ENCODE measurements at regions not wholly inside any gene's neighbourhood (a gene's known extent, or its start where the extent isn't known, plus 50 kb on each side); places are given as distances from the start of the nearest gene placed in this dataset.

DNA sequence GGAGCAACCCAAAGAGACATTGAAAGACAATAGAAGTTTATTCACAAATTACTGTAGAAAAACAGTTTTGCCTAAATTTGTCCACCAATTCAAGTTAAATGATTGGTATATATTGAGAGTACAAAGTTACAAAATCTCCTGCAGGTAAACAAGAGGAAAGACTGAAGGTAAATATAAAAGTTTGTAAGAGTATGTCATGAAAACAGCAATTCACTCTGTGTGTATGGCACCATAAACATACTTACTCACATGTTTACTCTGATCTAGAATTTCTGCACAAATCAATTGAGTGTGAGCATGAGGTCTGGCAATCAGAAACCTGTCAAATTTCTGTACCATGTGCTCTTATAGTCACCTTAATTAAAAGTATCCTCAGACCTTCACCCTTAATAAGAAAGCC lies 800.9 kb upstream of the MBL2 start:
- intact Hi-C loops (cut with DNase I, micrococcal nuclease) = no loop called here
- Mint-ChIP-seq H3K9me3 (peaks cover 3% of the 10 kb centered on the region), H3K36me3 (ENCODE audit: low read depth) (no peaks in the 10 kb centered on the region), H3K27ac (no peak overlapping the region), H3K4me3 (no peak overlapping the region), H3K27me3 (no peaks in the 10 kb centered on the region), H3K4me1 (ENCODE audit: low read depth) (no peaks in the 10 kb centered on the region)
- Histone ChIP-seq H3K4me3 (ENCODE audit: low read length) (no peak overlapping the region), H3K9me3 (ENCODE audit: control insufficient read depth in 1 of 2, insufficient read depth in 1 of 2, low read length in 2 of 2) (peaks cover 0 to 5% of the 10 kb centered on the region in 2 experiments), H3K27me3 (ENCODE audit: control insufficient read depth in 1 of 2, insufficient read depth in 2 of 2, low read length in 2 of 2) (no peaks in the 10 kb centered on the region), H3K36me3 (ENCODE audit: insufficient read depth, low read length) (no peaks in the 10 kb centered on the region), H3K27ac (ENCODE audit: low read depth in 1 of 2, low read length in 2 of 2) (no peak overlapping the region), H3K4me1 (ENCODE audit: insufficient read depth, low read length) (no peaks in the 10 kb centered on the region)
- ATAC-seq (ENCODE audit: poor library complexity) (no peak), DNase-seq (no peak)
- TF ChIP-seq, protein P1, sequence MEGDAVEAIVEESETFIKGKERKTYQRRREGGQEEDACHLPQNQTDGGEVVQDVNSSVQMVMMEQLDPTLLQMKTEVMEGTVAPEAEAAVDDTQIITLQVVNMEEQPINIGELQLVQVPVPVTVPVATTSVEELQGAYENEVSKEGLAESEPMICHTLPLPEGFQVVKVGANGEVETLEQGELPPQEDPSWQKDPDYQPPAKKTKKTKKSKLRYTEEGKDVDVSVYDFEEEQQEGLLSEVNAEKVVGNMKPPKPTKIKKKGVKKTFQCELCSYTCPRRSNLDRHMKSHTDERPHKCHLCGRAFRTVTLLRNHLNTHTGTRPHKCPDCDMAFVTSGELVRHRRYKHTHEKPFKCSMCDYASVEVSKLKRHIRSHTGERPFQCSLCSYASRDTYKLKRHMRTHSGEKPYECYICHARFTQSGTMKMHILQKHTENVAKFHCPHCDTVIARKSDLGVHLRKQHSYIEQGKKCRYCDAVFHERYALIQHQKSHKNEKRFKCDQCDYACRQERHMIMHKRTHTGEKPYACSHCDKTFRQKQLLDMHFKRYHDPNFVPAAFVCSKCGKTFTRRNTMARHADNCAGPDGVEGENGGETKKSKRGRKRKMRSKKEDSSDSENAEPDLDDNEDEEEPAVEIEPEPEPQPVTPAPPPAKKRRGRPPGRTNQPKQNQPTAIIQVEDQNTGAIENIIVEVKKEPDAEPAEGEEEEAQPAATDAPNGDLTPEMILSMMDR (IDR thresholded peaks at IDR 0.05) = no peak
- CTCF ChIA-PET = no interaction called here
- POLR2A ChIA-PET = no interaction called here

DNA sequence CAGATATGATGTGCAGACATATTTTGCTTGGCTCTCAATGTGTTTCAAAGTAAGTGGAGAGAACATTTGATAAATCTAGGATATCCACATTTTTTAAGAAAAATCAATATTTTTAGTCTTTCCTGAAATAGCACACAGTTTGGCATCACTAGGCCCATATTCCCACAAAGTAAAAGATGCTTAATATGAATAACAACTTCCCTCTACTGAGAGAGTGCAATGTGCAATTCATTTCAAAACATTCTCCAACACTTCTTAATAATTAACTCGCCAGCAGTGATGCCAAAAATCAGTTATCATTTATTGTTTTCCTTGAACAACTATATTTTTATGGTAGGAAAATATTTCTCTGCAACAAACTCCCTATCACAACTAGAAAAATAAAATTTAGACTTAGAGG lies 800.2 kb upstream of the MBL2 start:
- DNase-seq = no peak
- Mint-ChIP-seq H3K9me3 (peaks cover 3% of the 10 kb centered on the region), H3K36me3 (ENCODE audit: low read depth) (no peaks in the 10 kb centered on the region), H3K4me3 (no peak overlapping the region), H3K27me3 (no peaks in the 10 kb centered on the region), H3K27ac (no peak overlapping the region), H3K4me1 (ENCODE audit: low read depth) (no peaks in the 10 kb centered on the region)
- Histone ChIP-seq H3K27me3 (ENCODE audit: control insufficient read depth in 1 of 2, insufficient read depth in 2 of 2, low read length in 2 of 2) (no peaks in the 10 kb centered on the region), H3K9me3 (ENCODE audit: control insufficient read depth in 1 of 2, insufficient read depth in 1 of 2, low read length in 2 of 2) (peaks cover 0 to 5% of the 10 kb centered on the region in 2 experiments), H3K36me3 (ENCODE audit: insufficient read depth, low read length) (no peaks in the 10 kb centered on the region), H3K4me3 (ENCODE audit: low read length) (no peak overlapping the region), H3K27ac (ENCODE audit: low read depth in 1 of 2, low read length in 2 of 2) (no peak overlapping the region), H3K4me1 (ENCODE audit: insufficient read depth, low read length) (no peaks in the 10 kb centered on the region)
- CTCF ChIA-PET = no interaction called here
- POLR2A ChIA-PET = no interaction called here
- TF ChIP-seq, protein P1 (IDR thresholded peaks at IDR 0.05) = no peak
- intact Hi-C loops (cut with DNase I, micrococcal nuclease) = no loop called here
- ATAC-seq (ENCODE audit: poor library complexity) = no peak

DNA sequence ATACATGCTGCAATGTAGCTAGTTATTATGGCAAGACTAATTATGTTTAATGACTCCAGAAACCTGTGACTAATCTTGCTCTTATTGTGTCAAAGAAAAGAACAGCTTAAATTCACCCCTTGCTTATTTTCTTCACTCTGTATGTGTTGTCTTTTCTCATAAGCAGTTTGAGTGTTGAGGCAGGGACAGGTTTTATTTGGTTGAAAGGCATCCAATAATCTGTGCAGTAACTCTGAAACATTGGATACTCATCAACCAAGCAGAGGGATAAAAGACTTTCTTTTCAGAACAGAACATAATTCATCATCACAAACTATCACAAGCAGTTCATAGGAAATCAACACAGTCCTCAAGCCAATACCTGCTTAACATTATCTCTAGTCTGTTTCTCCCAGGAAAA lies 797.6 kb upstream of the MBL2 start:
- H3K27ac Mint-ChIP-seq = no peak overlapping the region
- H3K36me3 Mint-ChIP-seq (ENCODE audit: low read depth) = no peaks in the 10 kb centered on the region
- H3K4me3 Mint-ChIP-seq = no peak overlapping the region
- Histone ChIP-seq H3K36me3 (ENCODE audit: insufficient read depth, low read length) (no peaks in the 10 kb centered on the region), H3K27me3 (ENCODE audit: control insufficient read depth in 1 of 2, insufficient read depth in 2 of 2, low read length in 2 of 2) (no peaks in the 10 kb centered on the region), H3K4me1 (ENCODE audit: insufficient read depth, low read length) (no peaks in the 10 kb centered on the region), H3K27ac (ENCODE audit: low read depth in 1 of 2, low read length in 2 of 2) (no peak overlapping the region), H3K4me3 (ENCODE audit: low read length) (no peak overlapping the region), H3K9me3 (ENCODE audit: control insufficient read depth in 1 of 2, insufficient read depth in 1 of 2, low read length in 2 of 2) (no peaks in the 10 kb centered on the region)
- no peaks in the 10 kb centered on the region for H3K4me1 Mint-ChIP-seq (ENCODE audit: low read depth)
- POLR2A ChIA-PET = no interaction called here
- TF ChIP-seq, protein P1 (IDR thresholded peaks at IDR 0.05) = no peak
- no peaks in the 10 kb centered on the region for H3K9me3 Mint-ChIP-seq
- intact Hi-C loops (cut with DNase I, micrococcal nuclease) = no loop called here
- ATAC-seq (ENCODE audit: poor library complexity) = no peak
- DNase-seq = no peak
- CTCF ChIA-PET = no interaction called here
- no peaks in the 10 kb centered on the region for H3K27me3 Mint-ChIP-seq
